OCI-LY3 (cell line): ENCODE measurements at regions not wholly inside any gene's neighbourhood (a gene's known extent, or its start where the extent isn't known, plus 50 kb on each side); places are given as distances from the start of the nearest gene placed in this dataset.
"Not testable (repeated sequence)": the region's sequence is repeated elsewhere in the genome, so short reads cannot be mapped to it uniquely, and the experiment has no call there.

Experiments used
- H2AFZ ChIP-seq: fragments of 200-600, 300-600 bp; shearing (Covaris generic); 2 replicates; pipeline ENCODE4 v1.6.0; 2014; ENCODE audit warnings: antibody characterized with exemption, low read depth, low read length
- H3K27ac ChIP-seq: fragments of 200-600, 300-600 bp; sonication (generic); 2 replicates; pipeline ENCODE4 v1.5.1; 2014; ENCODE audit warnings: mild to moderate bottlenecking, low read length, moderate library complexity, mixed read lengths
- H3K27me3 ChIP-seq: fragments of 200-600, 300-600 bp; sonication (generic); 2 replicates; pipeline ENCODE4 v1.6.1; 2014; ENCODE audit warnings: low read depth, low read length, mixed read lengths
- H3K36me3 ChIP-seq: fragments of 200-600, 300-600 bp; sonication (generic); replicated peaks from 2 replicates; pipeline ENCODE3; 2014; ENCODE audit warnings: low read depth, low read length, mixed read lengths
- H3K4me1 ChIP-seq: fragments of 300-600, 200-600 bp; sonication (generic); 2 replicates; pipeline ENCODE4 v1.6.1; 2014; ENCODE audit warnings: low read length, mixed read lengths
- H3K4me2 ChIP-seq: fragments of 200-600, 300-600 bp; sonication (generic); 2 replicates; pipeline ENCODE4 v1.6.1; 2014; ENCODE audit warnings: low read length, mixed read lengths
- H3K4me3 ChIP-seq: fragments of 300-600, 200-600 bp; sonication (generic); 2 replicates; pipeline ENCODE4 v1.5.1; 2014; ENCODE audit warnings: antibody characterized with exemption, mild to moderate bottlenecking, low read length, moderate library complexity
- H3K79me2 ChIP-seq: fragments of 300-600, 200-600 bp; shearing (Covaris generic); 2 replicates; pipeline ENCODE4 v1.6.1; 2014; ENCODE audit warnings: mild to moderate bottlenecking, low read length, mixed read lengths
- H3K9ac ChIP-seq: fragments of 300-600, 200-600 bp; shearing (Covaris generic); 2 replicates; pipeline ENCODE4 v1.6.0; 2014; ENCODE audit warnings: mild to moderate bottlenecking, low read length, moderate library complexity
- H3K9me3 ChIP-seq: fragments of 200-600, 300-600 bp; shearing (Covaris generic); 2 replicates; pipeline ENCODE4 v1.6.1; 2014; ENCODE audit warnings: low read length, mixed read lengths; ENCODE audit not compliant: insufficient read depth
- H4K20me1 ChIP-seq: fragments of 200-600, 300-600 bp; sonication (generic); 2 replicates; pipeline ENCODE4 v1.6.1; 2016; ENCODE audit warnings: low read length, mixed read lengths; ENCODE audit not compliant: insufficient read depth
- EZH2phosphoT487 ChIP-seq: fragments of 200-600 bp; shearing (Covaris generic); IDR thresholded peaks from 2 replicates; pipeline ENCODE4 v1.6.1; 2018; ENCODE audit warnings: antibody characterized with exemption, mixed run types, low read depth
- TF ChIP-seq, protein P1 (sequence below): fragments of 200-600, 300-600 bp; sonication (generic); IDR thresholded peaks from 2 replicates; pipeline ENCODE4 v1.5.1; 2014; ENCODE audit warnings: antibody characterized with exemption, low read length, low read depth

DNA sequence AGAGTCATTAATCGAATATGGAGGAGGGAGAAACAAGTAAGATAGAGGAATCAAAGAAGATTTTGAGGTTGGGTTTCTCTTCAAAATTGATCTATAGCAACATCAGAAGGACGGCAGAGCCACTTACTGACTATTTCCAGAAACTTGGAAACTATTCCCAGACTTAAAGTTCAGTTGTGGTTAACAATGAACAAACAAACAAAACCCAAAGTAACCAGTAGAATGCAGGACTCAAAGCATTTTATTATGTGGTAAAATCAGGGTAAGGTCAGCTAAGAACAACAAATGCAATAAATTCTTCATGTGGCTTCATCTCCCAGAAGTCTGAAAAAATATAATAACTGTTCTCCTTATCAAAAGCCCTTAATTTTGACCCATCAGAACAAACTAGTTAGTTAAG lies 54.9 kb upstream of the OSMR start:
- Histone ChIP-seq H3K4me1 (no peaks in the 10 kb centered on the region), H3K4me3 (no peak overlapping the region), H4K20me1 (no peaks in the 10 kb centered on the region), H3K9me3 (no peaks in the 10 kb centered on the region), H3K4me2 (no peak overlapping the region), H3K79me2 (no peaks in the 10 kb centered on the region), H3K9ac (no peak overlapping the region), H3K27me3 (no peaks in the 10 kb centered on the region), H3K27ac (no peak overlapping the region), H2AFZ (no peak overlapping the region), H3K36me3 (no peaks in the 10 kb centered on the region)
- TF ChIP-seq, protein P1, sequence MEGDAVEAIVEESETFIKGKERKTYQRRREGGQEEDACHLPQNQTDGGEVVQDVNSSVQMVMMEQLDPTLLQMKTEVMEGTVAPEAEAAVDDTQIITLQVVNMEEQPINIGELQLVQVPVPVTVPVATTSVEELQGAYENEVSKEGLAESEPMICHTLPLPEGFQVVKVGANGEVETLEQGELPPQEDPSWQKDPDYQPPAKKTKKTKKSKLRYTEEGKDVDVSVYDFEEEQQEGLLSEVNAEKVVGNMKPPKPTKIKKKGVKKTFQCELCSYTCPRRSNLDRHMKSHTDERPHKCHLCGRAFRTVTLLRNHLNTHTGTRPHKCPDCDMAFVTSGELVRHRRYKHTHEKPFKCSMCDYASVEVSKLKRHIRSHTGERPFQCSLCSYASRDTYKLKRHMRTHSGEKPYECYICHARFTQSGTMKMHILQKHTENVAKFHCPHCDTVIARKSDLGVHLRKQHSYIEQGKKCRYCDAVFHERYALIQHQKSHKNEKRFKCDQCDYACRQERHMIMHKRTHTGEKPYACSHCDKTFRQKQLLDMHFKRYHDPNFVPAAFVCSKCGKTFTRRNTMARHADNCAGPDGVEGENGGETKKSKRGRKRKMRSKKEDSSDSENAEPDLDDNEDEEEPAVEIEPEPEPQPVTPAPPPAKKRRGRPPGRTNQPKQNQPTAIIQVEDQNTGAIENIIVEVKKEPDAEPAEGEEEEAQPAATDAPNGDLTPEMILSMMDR, result no peak

DNA sequence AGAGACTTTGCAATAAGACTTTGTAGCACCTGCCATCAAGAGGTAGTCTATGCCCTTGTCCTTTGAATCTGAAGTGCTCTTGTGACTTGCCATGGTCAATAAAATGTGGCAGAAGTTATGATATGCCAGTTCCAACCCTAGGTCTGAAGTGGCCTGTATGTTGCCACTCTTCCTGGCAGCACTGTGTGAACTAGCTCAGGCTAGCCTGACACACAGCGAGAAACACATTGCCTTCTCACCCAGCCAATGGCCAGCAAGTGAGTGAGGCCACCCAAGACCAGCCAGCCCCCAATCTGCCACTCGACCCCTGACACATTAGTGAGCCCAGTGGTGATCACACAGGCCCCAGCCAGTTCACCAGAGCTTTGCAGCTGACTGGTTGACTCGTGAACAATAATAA lies 52.7 kb upstream of the OSMR start:
- no peak overlapping the region for H2AFZ ChIP-seq
- H3K36me3 ChIP-seq, result no peaks in the 10 kb centered on the region
- no peak overlapping the region for H3K4me2 ChIP-seq
- no peaks in the 10 kb centered on the region for H3K27me3 ChIP-seq
- H3K4me3 ChIP-seq, result no peak overlapping the region
- H3K9ac ChIP-seq, result no peak overlapping the region
- no peak for TF ChIP-seq EZH2phosphoT487
- TF ChIP-seq, protein P1, result no peak
- no peak overlapping the region for H3K27ac ChIP-seq
- H3K9me3 ChIP-seq, result no peaks in the 10 kb centered on the region
- no peaks in the 10 kb centered on the region for H3K79me2 ChIP-seq
- no peaks in the 10 kb centered on the region for H3K4me1 ChIP-seq
- no peaks in the 10 kb centered on the region for H4K20me1 ChIP-seq

DNA sequence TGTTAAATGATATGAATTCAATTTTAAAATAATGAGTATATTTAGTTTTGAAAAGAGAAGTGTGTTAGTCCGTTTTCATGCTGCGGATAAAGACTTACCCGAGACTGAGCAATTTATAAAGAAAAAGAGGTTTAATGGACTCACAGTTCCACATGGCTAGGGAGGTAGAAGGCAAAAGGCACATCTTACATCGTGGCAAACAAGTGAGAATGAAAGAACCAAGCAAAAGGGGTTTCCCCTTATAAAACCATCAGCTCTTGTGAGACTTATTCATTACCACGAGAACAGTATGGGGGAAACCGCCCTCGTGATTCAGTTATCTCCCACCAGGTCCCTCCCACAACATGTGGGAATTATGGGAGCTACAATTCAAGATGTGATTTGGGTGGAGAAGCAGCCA lies 51.8 kb upstream of the OSMR start:
- not testable (repeated sequence) for H4K20me1 ChIP-seq, H3K27ac ChIP-seq, H3K9ac ChIP-seq, H3K79me2 ChIP-seq, H3K4me3 ChIP-seq, H3K27me3 ChIP-seq, H3K4me1 ChIP-seq, H2AFZ ChIP-seq, H3K9me3 ChIP-seq, H3K36me3 ChIP-seq, H3K4me2 ChIP-seq

DNA sequence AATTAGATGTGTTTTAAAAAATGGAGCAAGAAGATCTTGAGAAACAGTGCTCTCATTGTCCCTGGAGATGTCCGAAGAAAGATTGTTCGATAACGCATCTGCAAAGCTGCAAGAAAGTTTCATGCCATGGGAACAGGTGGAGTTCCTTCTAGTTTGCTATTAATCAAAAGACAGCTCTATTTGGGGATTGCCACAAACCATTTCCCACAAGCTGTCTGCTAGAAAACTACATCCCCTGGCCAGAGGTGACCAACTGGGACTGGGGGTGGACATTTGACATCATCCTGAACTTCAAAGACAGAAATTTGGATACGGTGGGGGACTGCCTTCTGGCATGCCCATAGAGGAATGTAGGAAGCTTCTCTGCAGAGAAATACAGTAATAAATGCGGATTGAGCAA lies 50.8 kb upstream of the OSMR start:
- Histone ChIP-seq H2AFZ (no peak overlapping the region), H3K79me2 (no peaks in the 10 kb centered on the region), H3K4me2 (no peak overlapping the region), H3K4me1 (no peaks in the 10 kb centered on the region), H3K27me3 (no peaks in the 10 kb centered on the region), H3K9me3 (no peaks in the 10 kb centered on the region), H3K4me3 (no peak overlapping the region), H4K20me1 (no peaks in the 10 kb centered on the region), H3K27ac (no peak overlapping the region), H3K36me3 (no peaks in the 10 kb centered on the region), H3K9ac (no peak overlapping the region)
- TF ChIP-seq, protein P1, result no peak
- no peak for TF ChIP-seq EZH2phosphoT487
